ENCODE measurements at regions not wholly inside any gene's neighbourhood (a gene's known extent, or its start where the extent isn't known, plus 50 kb on each side); places are given as distances from the start of the nearest gene placed in this dataset.

- no peak for TF ChIP-seq POLR2A (IDR thresholded peaks at IDR 0.05; ENCODE audit: low read depth, low read length)
- no peak for TF ChIP-seq CTCF (conservative IDR thresholded peaks at IDR 0.05; ENCODE audit: low read depth, low read length)
- TF ChIP-seq ELK1 (IDR thresholded peaks at IDR 0.05; ENCODE audit: borderline replicate concordance, low read depth, low read length) = no peak
These were observed 1137.8 kb downstream of the CDH18 start for GRCh38 chr5:18850216-18850615.

All from IMR-90 (cell line).